ENCODE measurements at regions not wholly inside any gene's neighbourhood (a gene's known extent, or its start where the extent isn't known, plus 50 kb on each side); places are given as distances from the start of the nearest gene placed in this dataset.

GRCh38 chr5:143659599-143660238, 152.2 kb upstream of the HMHB1 start:
- ATAC-seq, result no peak
- H3K4me1 ChIP-seq, result no peaks in the 10 kb centered on the region
- WGBS, 2 donors (ENCODE audit: low coverage in 1 of 2), result 69 to 76% methylated on average over 3 of the region's 3 CpGs
- H3K36me3 ChIP-seq, result no peaks in the 10 kb centered on the region
- H3K27me3 ChIP-seq, result no peaks in the 10 kb centered on the region
- H3K4me3 ChIP-seq, result no peak overlapping the region
- H3K9me3 ChIP-seq, result no peaks in the 10 kb centered on the region
- TF ChIP-seq POLR2AphosphoS5 (IDR thresholded peaks at IDR 0.05) (no peak), CTCF (IDR thresholded peaks at IDR 0.05) (no peak), POLR2A (IDR thresholded peaks at IDR 0.05) (no peak), EP300 (IDR thresholded peaks at IDR 0.05) (no peak)
- no peak overlapping the region for H3K27ac ChIP-seq

- no peak for ATAC-seq
- Histone ChIP-seq H3K36me3 (no peaks in the 10 kb centered on the region), H3K27ac (no peak overlapping the region), H3K4me1 (no peaks in the 10 kb centered on the region), H3K9me3 (peaks cover 0 to 2% (median 0%) of the 10 kb centered on the region in 3 donors), H3K4me3 (no peak overlapping the region), H3K27me3 (no peaks in the 10 kb centered on the region)
- whole genome bisulfite sequencing, 2 donors (ENCODE audit: low coverage in 1 of 2), result 98 to 100% methylated on average over 3 of the region's 3 CpGs
- TF ChIP-seq POLR2AphosphoS5 (IDR thresholded peaks at IDR 0.05), result no peak
- no peak for TF ChIP-seq CTCF (IDR thresholded peaks at IDR 0.05)
These were observed 153.0 kb upstream of the HMHB1 start for GRCh38 chr5:143658956-143659355.

GRCh38 chr5:143657647-143658285, 154.2 kb upstream of the HMHB1 start:
- H3K9me3 ChIP-seq, result peaks cover 0 to 3% (median 0%) of the 10 kb centered on the region in 3 donors
- no peak overlapping the region for H3K27ac ChIP-seq
- 72 to 76% methylated on average over 3 of the region's 3 CpGs for WGBS, 2 donors (ENCODE audit: low coverage in 1 of 2)
- no peaks in the 10 kb centered on the region for H3K4me1 ChIP-seq
- no peaks in the 10 kb centered on the region for H3K36me3 ChIP-seq
- no peak for ATAC-seq
- H3K27me3 ChIP-seq, result no peaks in the 10 kb centered on the region
- TF ChIP-seq CTCF (IDR thresholded peaks at IDR 0.05), result no peak
- TF ChIP-seq EP300 (IDR thresholded peaks at IDR 0.05), result no peak
- no peak for TF ChIP-seq POLR2AphosphoS5 (IDR thresholded peaks at IDR 0.05)
- TF ChIP-seq POLR2A (IDR thresholded peaks at IDR 0.05), result no peak
- H3K4me3 ChIP-seq, result no peak overlapping the region

GRCh38 chr5:143653766-143654282, 158.1 kb upstream of the HMHB1 start:
- H3K4me3 ChIP-seq, result no peak overlapping the region
- peaks cover 0 to 3% (median 0%) of the 10 kb centered on the region in 3 donors for H3K9me3 ChIP-seq
- no peak for ATAC-seq
- no peaks in the 10 kb centered on the region for H3K36me3 ChIP-seq
- no peaks in the 10 kb centered on the region for H3K27me3 ChIP-seq
- TF ChIP-seq POLR2A (IDR thresholded peaks at IDR 0.05), result no peak
- TF ChIP-seq EP300 (IDR thresholded peaks at IDR 0.05), result no peak
- TF ChIP-seq POLR2AphosphoS5 (IDR thresholded peaks at IDR 0.05), result no peak
- TF ChIP-seq CTCF (IDR thresholded peaks at IDR 0.05), result no peak
- peaks cover 0 to 5% (median 0%) of the 10 kb centered on the region in 3 donors for H3K4me1 ChIP-seq
- 92 to 95% methylated on average over 4 of the region's 4 CpGs for WGBS, 2 donors (ENCODE audit: low coverage in 1 of 2)
- no peak overlapping the region for H3K27ac ChIP-seq

- Histone ChIP-seq H3K4me3 (no peak overlapping the region), H3K4me1 (peaks cover 0 to 5% (median 0%) of the 10 kb centered on the region in 3 donors), H3K9me3 (peaks cover 0 to 3% (median 0%) of the 10 kb centered on the region in 3 donors), H3K36me3 (no peaks in the 10 kb centered on the region), H3K27ac (no peak overlapping the region), H3K27me3 (no peaks in the 10 kb centered on the region)
- 96 to 100% methylated on average over 1 to 2 of the region's 2 CpGs for WGBS, 2 donors (ENCODE audit: low coverage in 1 of 2)
- no peak for ATAC-seq
- TF ChIP-seq EP300 (IDR thresholded peaks at IDR 0.05) (no peak), POLR2A (IDR thresholded peaks at IDR 0.05) (no peak), CTCF (IDR thresholded peaks at IDR 0.05) (no peak), POLR2AphosphoS5 (IDR thresholded peaks at IDR 0.05) (no peak)
These were observed 158.7 kb upstream of the HMHB1 start for GRCh38 chr5:143653256-143653655.

All from gastroesophageal sphincter (tissue), 4 donors.